Suprapubic skin (tissue), 4 donors: ENCODE measurements at regions not wholly inside any gene's neighbourhood (a gene's known extent, or its start where the extent isn't known, plus 50 kb on each side); places are given as distances from the start of the nearest gene placed in this dataset.
"Not testable (repeated sequence)": the region's sequence is repeated elsewhere in the genome, so short reads cannot be mapped to it uniquely, and the experiment has no call there.

Experiments
- DNase-seq, 2 donors: peaks; one replicate each; pipeline ENCODE4 v3.0.0-alpha.2; 2019; ENCODE audit warnings: low spot score in 2 of 2
- H3K27ac ChIP-seq: fragments of 200-600 bp; sonication (generic); one replicate; pipeline ENCODE4 v1.5.1; 2019
- H3K27me3 ChIP-seq: fragments of 200-600 bp; sonication (generic); one replicate; pipeline ENCODE4 v1.5.1; 2019
- H3K36me3 ChIP-seq: fragments of 200-600 bp; sonication (generic); one replicate; pipeline ENCODE4 v1.5.1; 2019
- H3K4me1 ChIP-seq: fragments of 200-600 bp; sonication (generic); one replicate; pipeline ENCODE4 v1.5.1; 2019
- H3K4me3 ChIP-seq: fragments of 200-600 bp; sonication (generic); one replicate; pipeline ENCODE4 v1.5.1; 2019; ENCODE audit warnings: mild to moderate bottlenecking
- H3K9me3 ChIP-seq: fragments of 200-600 bp; sonication (generic); one replicate; pipeline ENCODE4 v1.5.1; 2019
- EP300 ChIP-seq: sonication (generic); formaldehyde crosslinking; IDR thresholded peaks from one replicate; pipeline ENCODE4 v1.6.1; 2017; ENCODE audit warnings: antibody characterized with exemption
- POLR2A ChIP-seq, 2 donors: fragments of 450-650 bp; IDR thresholded peaks; one replicate each; pipeline ENCODE4 v1.6.1; 2017; ENCODE audit warnings: antibody characterized with exemption in 2 of 2, mild to moderate bottlenecking in 2 of 2, moderate library complexity in 2 of 2
- POLR2AphosphoS5 ChIP-seq, 3 donors: sonication (generic); formaldehyde crosslinking; IDR thresholded peaks; one replicate each; pipeline ENCODE4 v1.6.1; 2017; ENCODE audit warnings: antibody characterized with exemption in 3 of 3
- whole genome bisulfite sequencing: methylation state at CpG from one replicate; pipeline ENCODE4 v1.1.5; 2018; 5-methylcytosine and 5-hydroxymethylcytosine counted together
- TF ChIP-seq, protein P1 (sequence below), 2 donors: fragments of 200-600 bp in 1 of 2; fragments of 450-650 bp in 1 of 2; sonication (generic) in 1 of 2; IDR thresholded peaks; one replicate each; pipeline ENCODE4 v1.5.1; 2016 to 2019; ENCODE audit warnings: antibody characterized with exemption in 2 of 2, mild to moderate bottlenecking in 1 of 2, moderate library complexity in 1 of 2

DNA sequence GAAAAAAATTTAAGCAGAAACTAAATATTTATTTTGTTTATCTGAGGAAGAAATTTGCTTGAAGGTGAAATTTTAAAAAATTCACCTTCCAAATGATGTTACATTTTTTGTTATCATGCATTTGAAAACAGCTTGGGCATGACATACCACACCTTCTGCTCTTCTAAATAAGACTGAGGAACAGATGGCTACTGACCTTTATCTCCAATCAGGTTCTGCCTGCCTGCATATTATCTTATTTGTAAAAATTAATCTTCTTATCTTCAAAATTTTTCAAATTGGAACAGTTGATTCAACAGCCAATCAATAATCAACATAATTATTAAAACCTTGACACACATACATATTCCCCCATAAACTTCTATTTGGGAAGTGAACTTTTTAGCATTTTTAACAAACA is 641.8 kb upstream of the ZNF385D start:
- TF ChIP-seq POLR2AphosphoS5 (IDR thresholded peaks at IDR 0.05): no peak

DNA sequence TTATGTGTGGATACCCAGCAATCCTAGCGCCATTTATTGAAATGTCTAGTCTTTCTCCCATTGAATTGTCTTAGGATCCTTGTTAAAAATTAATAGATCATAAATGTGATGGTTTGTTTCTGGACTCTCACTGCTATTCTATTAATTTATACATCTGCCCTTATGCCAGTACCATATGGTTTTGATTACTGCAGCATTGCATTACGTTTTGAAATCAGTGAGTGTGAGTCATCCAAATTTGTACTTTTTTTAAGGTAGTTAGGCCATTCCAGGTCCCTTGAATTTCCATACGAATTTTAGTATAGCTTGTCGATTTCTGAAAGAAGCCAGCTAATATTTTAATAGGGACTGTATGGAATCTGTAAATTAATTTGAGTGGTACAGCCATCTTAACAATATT is 648.6 kb upstream of the ZNF385D start:
- WGBS: 70% methylated on average over 4 of the region's 4 CpGs
- no peak for DNase-seq
- Histone ChIP-seq H3K4me1 (no peaks in the 10 kb centered on the region), H3K9me3 (no peaks in the 10 kb centered on the region), H3K36me3 (no peaks in the 10 kb centered on the region), H3K27ac (no peak overlapping the region), H3K4me3 (no peak overlapping the region), H3K27me3 (no peaks in the 10 kb centered on the region)
- TF ChIP-seq, protein P1, sequence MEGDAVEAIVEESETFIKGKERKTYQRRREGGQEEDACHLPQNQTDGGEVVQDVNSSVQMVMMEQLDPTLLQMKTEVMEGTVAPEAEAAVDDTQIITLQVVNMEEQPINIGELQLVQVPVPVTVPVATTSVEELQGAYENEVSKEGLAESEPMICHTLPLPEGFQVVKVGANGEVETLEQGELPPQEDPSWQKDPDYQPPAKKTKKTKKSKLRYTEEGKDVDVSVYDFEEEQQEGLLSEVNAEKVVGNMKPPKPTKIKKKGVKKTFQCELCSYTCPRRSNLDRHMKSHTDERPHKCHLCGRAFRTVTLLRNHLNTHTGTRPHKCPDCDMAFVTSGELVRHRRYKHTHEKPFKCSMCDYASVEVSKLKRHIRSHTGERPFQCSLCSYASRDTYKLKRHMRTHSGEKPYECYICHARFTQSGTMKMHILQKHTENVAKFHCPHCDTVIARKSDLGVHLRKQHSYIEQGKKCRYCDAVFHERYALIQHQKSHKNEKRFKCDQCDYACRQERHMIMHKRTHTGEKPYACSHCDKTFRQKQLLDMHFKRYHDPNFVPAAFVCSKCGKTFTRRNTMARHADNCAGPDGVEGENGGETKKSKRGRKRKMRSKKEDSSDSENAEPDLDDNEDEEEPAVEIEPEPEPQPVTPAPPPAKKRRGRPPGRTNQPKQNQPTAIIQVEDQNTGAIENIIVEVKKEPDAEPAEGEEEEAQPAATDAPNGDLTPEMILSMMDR (IDR thresholded peaks at IDR 0.05): no peak
- TF ChIP-seq POLR2AphosphoS5 (IDR thresholded peaks at IDR 0.05) (no peak), POLR2A (IDR thresholded peaks at IDR 0.05) (no peak), EP300 (no peak)

More for the DNA sequence above, 641.8 kb upstream of the ZNF385D start:
- H3K36me3 ChIP-seq: no peaks in the 10 kb centered on the region
- no peak overlapping the region for H3K27ac ChIP-seq
- DNase-seq: no peak
- H3K4me1 ChIP-seq: no peaks in the 10 kb centered on the region
- H3K27me3 ChIP-seq: no peaks in the 10 kb centered on the region
- no peaks in the 10 kb centered on the region for H3K9me3 ChIP-seq
- no peak overlapping the region for H3K4me3 ChIP-seq

DNA sequence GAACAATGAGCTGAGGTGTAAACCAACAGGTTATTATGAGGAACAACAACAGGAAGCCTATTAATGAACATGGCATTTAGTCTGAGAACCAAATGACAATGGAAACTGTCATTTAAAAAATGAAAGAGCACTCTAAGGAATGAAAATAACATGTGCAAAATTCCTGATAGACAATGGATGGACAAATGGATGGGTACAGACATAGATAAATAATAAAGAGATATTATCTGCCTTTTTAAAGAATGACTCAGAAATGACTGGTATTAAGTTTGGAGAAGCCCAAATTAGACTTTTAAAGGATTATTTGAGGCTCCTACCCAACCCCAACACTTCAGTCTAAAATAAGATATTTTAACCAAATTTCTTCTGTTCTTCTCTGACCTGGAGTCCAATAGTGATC is 650.5 kb upstream of the ZNF385D start:
- Histone ChIP-seq H3K36me3 (no peaks in the 10 kb centered on the region), H3K9me3 (no peaks in the 10 kb centered on the region), H3K4me3 (no peak overlapping the region), H3K27me3 (no peaks in the 10 kb centered on the region), H3K4me1 (no peaks in the 10 kb centered on the region), H3K27ac (no peak overlapping the region)
- TF ChIP-seq POLR2A (IDR thresholded peaks at IDR 0.05) (no peak), POLR2AphosphoS5 (IDR thresholded peaks at IDR 0.05) (no peak), EP300 (no peak)
- TF ChIP-seq, protein P1 (IDR thresholded peaks at IDR 0.05): no peak
- DNase-seq: no peak

DNA sequence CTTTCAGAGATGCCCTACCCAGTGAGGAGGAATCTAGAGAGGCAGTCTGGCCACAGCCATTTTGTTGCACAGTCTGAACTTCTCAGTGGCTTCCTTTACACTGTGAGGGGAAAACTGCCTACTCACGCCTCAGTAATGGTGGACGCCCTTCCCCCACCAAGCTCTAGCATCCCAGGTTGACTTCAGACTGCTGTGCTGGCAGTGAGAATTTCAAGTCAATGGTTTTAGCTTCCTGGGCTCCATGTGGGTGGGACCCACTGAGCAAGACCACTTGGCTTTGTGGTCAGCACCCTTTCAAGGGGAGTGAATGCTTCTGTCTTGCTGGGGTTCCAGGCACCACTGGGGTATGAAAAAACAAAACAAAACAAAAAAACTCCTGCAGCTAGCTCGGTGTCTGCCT is 663.2 kb upstream of the ZNF385D start:
- no peaks in the 10 kb centered on the region for H3K36me3 ChIP-seq
- TF ChIP-seq, protein P1 (IDR thresholded peaks at IDR 0.05): no peak
- TF ChIP-seq POLR2AphosphoS5 (IDR thresholded peaks at IDR 0.05): no peak
- no peak for TF ChIP-seq EP300
- TF ChIP-seq POLR2A (IDR thresholded peaks at IDR 0.05): no peak
- no peaks in the 10 kb centered on the region for H3K4me1 ChIP-seq
- no peaks in the 10 kb centered on the region for H3K27me3 ChIP-seq
- no peaks in the 10 kb centered on the region for H3K9me3 ChIP-seq
- H3K27ac ChIP-seq: no peak overlapping the region
- WGBS: 72% methylated on average over 3 of the region's 3 CpGs
- no peak overlapping the region for H3K4me3 ChIP-seq
- DNase-seq: no peak

DNA sequence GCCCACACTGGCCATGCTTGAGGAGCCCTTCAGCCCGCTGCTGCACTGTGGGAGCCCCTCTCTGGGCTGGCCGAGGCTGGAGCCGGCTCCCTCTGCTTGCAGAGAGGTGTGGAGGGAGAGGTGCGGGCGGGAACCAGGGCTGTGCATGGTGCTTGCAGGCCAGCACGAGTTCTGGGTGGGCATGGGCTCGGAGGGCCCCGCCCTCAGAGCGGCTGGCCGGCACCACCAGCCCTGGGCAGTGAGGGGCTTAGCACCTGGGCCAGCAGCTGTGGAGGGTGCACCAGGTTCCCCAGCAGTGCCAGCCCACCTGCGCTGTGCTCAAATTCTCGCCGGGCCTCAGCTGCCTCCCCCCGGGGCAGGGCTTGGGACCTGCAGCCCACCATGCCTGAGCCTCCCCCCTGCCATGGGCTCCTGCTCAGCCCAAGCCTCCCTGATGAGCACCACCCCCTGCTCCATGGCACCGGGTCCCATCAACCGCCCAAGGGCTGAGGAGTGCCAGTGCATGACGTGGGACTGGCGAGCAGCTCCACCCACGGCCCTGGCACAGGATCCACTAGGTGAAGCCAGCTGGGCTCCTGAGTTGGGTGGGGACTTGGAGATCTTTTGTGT is 665.9 kb upstream of the ZNF385D start:
- H3K27me3 ChIP-seq, H3K4me1 ChIP-seq, DNase-seq, H3K4me3 ChIP-seq, H3K9me3 ChIP-seq, H3K27ac ChIP-seq, H3K36me3 ChIP-seq: not testable (repeated sequence)
- WGBS: 74% methylated on average over 13 of the region's 19 CpGs

DNA sequence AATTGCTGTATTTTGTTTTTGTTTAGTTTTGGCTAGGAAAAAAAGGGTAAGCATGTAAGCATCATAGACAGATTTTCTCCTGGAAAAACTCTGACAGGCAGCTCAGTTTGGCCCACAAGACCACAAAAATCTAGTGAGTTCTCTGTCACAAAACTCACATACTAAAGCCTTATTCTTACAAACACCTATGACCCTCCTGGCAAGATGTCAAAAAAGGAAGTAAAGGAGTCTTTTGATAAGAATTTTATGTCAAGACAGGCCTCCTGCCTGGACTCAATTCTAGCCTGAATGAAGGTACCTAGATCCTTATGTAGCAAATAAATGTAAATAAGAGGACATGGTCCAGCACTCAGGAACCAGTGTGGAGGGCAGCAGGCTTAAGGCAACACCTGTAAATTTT is 668.3 kb upstream of the ZNF385D start:
- Histone ChIP-seq H3K27me3 (no peaks in the 10 kb centered on the region), H3K4me3 (no peak overlapping the region), H3K36me3 (no peaks in the 10 kb centered on the region), H3K9me3 (no peaks in the 10 kb centered on the region), H3K27ac (no peak overlapping the region), H3K4me1 (no peaks in the 10 kb centered on the region)
- DNase-seq: no peak
- TF ChIP-seq POLR2AphosphoS5 (IDR thresholded peaks at IDR 0.05) (no peak), POLR2A (IDR thresholded peaks at IDR 0.05) (no peak), EP300 (no peak)
- TF ChIP-seq, protein P1 (IDR thresholded peaks at IDR 0.05): no peak
